Vagina (tissue), 2 donors: ENCODE measurements at regions not wholly inside any gene's neighbourhood (a gene's known extent, or its start where the extent isn't known, plus 50 kb on each side); places are given as distances from the start of the nearest gene placed in this dataset.

Source experiments
- DNase-seq, 2 donors: peaks; one replicate each; pipeline ENCODE4 v3.0.0-alpha.2; 2017; ENCODE audit errors: extremely low spot score in 2 of 2
- H3K27ac ChIP-seq: fragments of 200-600 bp; sonication (generic); one replicate; pipeline ENCODE4 v1.5.1; 2019
- H3K27me3 ChIP-seq: fragments of 200-600 bp; sonication (generic); one replicate; pipeline ENCODE4 v1.5.1; 2019
- H3K36me3 ChIP-seq, 2 donors: fragments of 200-600 bp; sonication (generic); one replicate each; pipeline ENCODE4 v1.5.1; 2017 to 2019
- H3K4me1 ChIP-seq: fragments of 200-600 bp; sonication (generic); one replicate; pipeline ENCODE4 v1.5.1; 2019
- H3K4me3 ChIP-seq, 2 donors: fragments of 200-600 bp; sonication (generic); 1 replicate in 1 of 2; 2 replicates in 1 of 2; pipeline ENCODE4 v1.5.1; 2016 to 2019
- H3K9me3 ChIP-seq: fragments of 200-600 bp; sonication (generic); one replicate; pipeline ENCODE4 v1.5.1; 2019
- POLR2A ChIP-seq, 2 donors: fragments of 450-650 bp; IDR thresholded peaks; one replicate each; pipeline ENCODE4 v1.6.1; 2017; ENCODE audit warnings: antibody characterized with exemption in 2 of 2, mild to moderate bottlenecking in 2 of 2, moderate library complexity in 2 of 2
- POLR2AphosphoS5 ChIP-seq, 2 donors: sonication (generic); formaldehyde crosslinking; IDR thresholded peaks; one replicate each; pipeline ENCODE4 v1.9.0; 2017; ENCODE audit warnings: antibody characterized with exemption in 2 of 2, mild to moderate bottlenecking in 2 of 2, low read depth in 1 of 2; ENCODE audit not compliant: insufficient read depth in 1 of 2
- intact Hi-C: fragments of 100-400 bp; cut with DNase I; formaldehyde crosslinking; loops from one replicate; pipeline ENCODE4 v1.15.1; 2023
- TF ChIP-seq, protein P1 (sequence below), 3 experiments: fragments of 450-650 bp in 2 of 3; fragments of 200-600 bp in 1 of 3; sonication (generic) in 1 of 3; IDR thresholded peaks; one replicate each; pipeline ENCODE4 v1.5.1; 2017 to 2019; ENCODE audit warnings: antibody characterized with exemption in 3 of 3, mild to moderate bottlenecking in 2 of 3, moderate library complexity in 2 of 3

DNA sequence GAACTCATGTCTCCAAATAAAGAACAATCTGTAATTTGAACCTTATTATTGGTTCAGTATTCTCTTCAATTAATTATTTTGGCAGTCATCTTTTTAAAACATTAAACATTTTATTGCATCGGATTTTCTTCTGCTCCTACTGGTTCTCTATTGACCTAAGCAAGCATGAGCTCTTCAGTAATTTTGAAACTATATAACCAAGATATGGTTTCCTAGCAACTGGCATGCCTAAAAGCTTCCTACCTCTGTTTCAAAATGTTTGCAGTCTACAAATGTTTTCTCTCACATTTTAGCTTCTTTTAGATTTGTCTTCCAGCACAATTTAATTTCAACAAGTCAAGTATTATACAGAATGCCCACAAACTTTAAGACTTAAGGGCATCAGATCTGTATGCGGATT lies 371.3 kb downstream of the GPM6A start:
- Histone ChIP-seq H3K4me3 (no peak overlapping the region), H3K9me3 (no peaks in the 10 kb centered on the region), H3K4me1 (no peaks in the 10 kb centered on the region), H3K36me3 (no peaks in the 10 kb centered on the region), H3K27me3 (no peaks in the 10 kb centered on the region), H3K27ac (no peak overlapping the region)
- no peak for DNase-seq
- intact Hi-C loops, result no loop called here
- TF ChIP-seq POLR2A (IDR thresholded peaks at IDR 0.05) (no peak), POLR2AphosphoS5 (IDR thresholded peaks at IDR 0.05; ENCODE audit: insufficient read depth in 1 of 2, low read depth in 1 of 2) (no peak)
- TF ChIP-seq, protein P1, sequence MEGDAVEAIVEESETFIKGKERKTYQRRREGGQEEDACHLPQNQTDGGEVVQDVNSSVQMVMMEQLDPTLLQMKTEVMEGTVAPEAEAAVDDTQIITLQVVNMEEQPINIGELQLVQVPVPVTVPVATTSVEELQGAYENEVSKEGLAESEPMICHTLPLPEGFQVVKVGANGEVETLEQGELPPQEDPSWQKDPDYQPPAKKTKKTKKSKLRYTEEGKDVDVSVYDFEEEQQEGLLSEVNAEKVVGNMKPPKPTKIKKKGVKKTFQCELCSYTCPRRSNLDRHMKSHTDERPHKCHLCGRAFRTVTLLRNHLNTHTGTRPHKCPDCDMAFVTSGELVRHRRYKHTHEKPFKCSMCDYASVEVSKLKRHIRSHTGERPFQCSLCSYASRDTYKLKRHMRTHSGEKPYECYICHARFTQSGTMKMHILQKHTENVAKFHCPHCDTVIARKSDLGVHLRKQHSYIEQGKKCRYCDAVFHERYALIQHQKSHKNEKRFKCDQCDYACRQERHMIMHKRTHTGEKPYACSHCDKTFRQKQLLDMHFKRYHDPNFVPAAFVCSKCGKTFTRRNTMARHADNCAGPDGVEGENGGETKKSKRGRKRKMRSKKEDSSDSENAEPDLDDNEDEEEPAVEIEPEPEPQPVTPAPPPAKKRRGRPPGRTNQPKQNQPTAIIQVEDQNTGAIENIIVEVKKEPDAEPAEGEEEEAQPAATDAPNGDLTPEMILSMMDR (IDR thresholded peaks at IDR 0.05), result no peak

DNA sequence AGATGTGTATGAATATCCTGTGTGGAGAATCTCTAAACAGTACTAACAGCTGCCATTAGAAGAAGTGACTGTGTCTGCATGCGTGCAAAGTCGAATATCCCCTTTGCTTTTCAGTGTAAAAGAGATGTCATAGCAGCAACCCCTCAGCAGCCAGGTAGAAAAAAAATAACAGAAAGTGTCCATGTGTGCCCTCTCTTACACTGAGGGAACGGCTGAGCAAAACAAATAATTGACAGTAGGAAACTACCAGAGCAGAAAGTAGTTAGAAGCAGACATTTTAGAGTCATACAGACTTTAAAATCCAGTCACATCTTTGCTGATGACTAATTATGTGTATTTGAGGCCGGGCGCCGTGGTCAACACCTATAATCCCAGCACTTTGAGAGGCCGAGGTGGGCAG lies 370.8 kb downstream of the GPM6A start:
- no peaks in the 10 kb centered on the region for H3K9me3 ChIP-seq
- no peak overlapping the region for H3K4me3 ChIP-seq
- no peak for TF ChIP-seq POLR2AphosphoS5 (IDR thresholded peaks at IDR 0.05; ENCODE audit: insufficient read depth in 1 of 2, low read depth in 1 of 2)
- TF ChIP-seq, protein P1 (IDR thresholded peaks at IDR 0.05), result no peak
- TF ChIP-seq POLR2A (IDR thresholded peaks at IDR 0.05), result no peak
- intact Hi-C loops, result no loop called here
- no peaks in the 10 kb centered on the region for H3K27me3 ChIP-seq
- H3K36me3 ChIP-seq, result no peaks in the 10 kb centered on the region
- no peak overlapping the region for H3K27ac ChIP-seq
- H3K4me1 ChIP-seq, result no peaks in the 10 kb centered on the region
- no peak for DNase-seq

DNA sequence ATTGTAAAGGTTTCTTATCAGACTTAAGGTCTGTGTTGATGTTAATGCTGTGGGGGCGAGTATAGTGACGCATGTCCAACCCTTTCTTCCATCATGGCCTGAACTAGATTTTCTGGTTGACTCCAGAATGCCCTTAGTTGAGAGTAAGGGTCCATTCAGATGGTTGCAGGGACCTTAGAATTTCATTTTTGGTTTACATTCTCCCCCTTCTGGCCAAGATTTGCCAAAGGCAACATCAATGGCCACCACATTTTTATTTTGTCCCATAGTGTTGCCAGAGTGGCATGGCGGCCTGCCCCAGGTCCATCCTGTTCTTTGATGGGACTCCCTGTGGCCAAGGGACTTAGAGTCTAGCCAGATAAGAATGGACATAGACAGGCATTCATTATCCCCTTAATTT lies 368.5 kb downstream of the GPM6A start:
- Histone ChIP-seq H3K36me3 (no peaks in the 10 kb centered on the region), H3K9me3 (no peaks in the 10 kb centered on the region), H3K4me3 (no peak overlapping the region), H3K27me3 (no peaks in the 10 kb centered on the region), H3K27ac (no peak overlapping the region), H3K4me1 (no peaks in the 10 kb centered on the region)
- no peak for DNase-seq
- intact Hi-C loops, result no loop called here
- TF ChIP-seq, protein P1 (IDR thresholded peaks at IDR 0.05), result no peak
- TF ChIP-seq POLR2AphosphoS5 (IDR thresholded peaks at IDR 0.05; ENCODE audit: insufficient read depth in 1 of 2, low read depth in 1 of 2) (no peak), POLR2A (IDR thresholded peaks at IDR 0.05) (no peak)

DNA sequence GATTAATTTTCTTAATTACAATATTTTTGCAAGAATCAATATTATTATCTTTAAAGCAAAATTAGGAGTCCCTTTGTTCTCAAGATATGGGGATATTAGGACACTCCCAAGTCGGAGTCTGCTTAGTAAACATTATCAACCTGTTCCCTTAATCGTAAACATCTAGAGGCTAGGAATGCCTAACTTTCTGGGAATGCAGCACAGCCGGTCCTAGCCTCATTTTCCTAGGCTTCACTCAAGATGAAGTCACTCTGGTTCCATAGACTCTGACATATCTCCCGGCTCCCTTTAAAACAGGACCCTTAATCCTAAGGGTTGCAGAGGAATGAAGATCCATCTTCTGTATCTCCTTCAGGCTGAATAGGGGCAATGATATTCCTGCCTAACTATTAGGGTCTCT lies 367.6 kb downstream of the GPM6A start:
- Histone ChIP-seq H3K27me3 (no peaks in the 10 kb centered on the region), H3K36me3 (no peaks in the 10 kb centered on the region), H3K27ac (no peak overlapping the region), H3K9me3 (no peaks in the 10 kb centered on the region), H3K4me3 (no peak overlapping the region), H3K4me1 (no peaks in the 10 kb centered on the region)
- intact Hi-C loops, result no loop called here
- no peak for TF ChIP-seq POLR2A (IDR thresholded peaks at IDR 0.05)
- TF ChIP-seq, protein P1 (IDR thresholded peaks at IDR 0.05), result no peak
- TF ChIP-seq POLR2AphosphoS5 (IDR thresholded peaks at IDR 0.05; ENCODE audit: insufficient read depth in 1 of 2, low read depth in 1 of 2), result no peak
- DNase-seq, result no peak

DNA sequence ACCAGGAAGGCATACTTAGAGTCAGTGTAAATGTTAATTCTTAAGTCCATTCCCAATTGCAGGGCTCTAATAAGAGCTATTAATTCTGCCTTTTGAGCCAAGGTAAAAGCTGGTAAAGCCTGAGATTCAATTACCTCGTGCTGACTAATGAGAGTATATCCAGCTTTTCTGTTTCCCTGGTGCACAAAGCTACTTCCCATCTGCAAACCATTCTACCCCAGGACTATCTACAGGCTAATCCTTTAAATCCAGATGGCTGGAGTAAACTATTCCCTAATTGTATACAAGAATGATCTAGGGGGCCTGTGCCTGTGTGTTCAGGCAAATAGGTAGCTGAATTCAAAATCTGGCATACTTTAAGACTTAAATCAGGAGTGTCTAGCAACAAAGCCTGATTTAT lies 365.0 kb downstream of the GPM6A start:
- Histone ChIP-seq H3K4me3 (no peak overlapping the region), H3K9me3 (no peaks in the 10 kb centered on the region), H3K27ac (no peak overlapping the region), H3K36me3 (no peaks in the 10 kb centered on the region), H3K27me3 (no peaks in the 10 kb centered on the region), H3K4me1 (no peaks in the 10 kb centered on the region)
- no peak for DNase-seq
- intact Hi-C loops, result no loop called here
- no peak for TF ChIP-seq POLR2AphosphoS5 (IDR thresholded peaks at IDR 0.05; ENCODE audit: insufficient read depth in 1 of 2, low read depth in 1 of 2)
- TF ChIP-seq, protein P1 (IDR thresholded peaks at IDR 0.05), result no peak
- no peak for TF ChIP-seq POLR2A (IDR thresholded peaks at IDR 0.05)
